GM12878 (cell line): ENCODE measurements at regions not wholly inside any gene's neighbourhood (a gene's known extent, or its start where the extent isn't known, plus 50 kb on each side); places are given as distances from the start of the nearest gene placed in this dataset.

ENCODE experiments used
- ATAC-seq: fragments of 200-7000 bp; cut with Tn5 transposase; 3 replicates; pipeline ENCODE4 v1.9.1; 2020; ENCODE audit warnings: mild to moderate bottlenecking, moderate library complexity
- BruUV-seq: library from RNA; stranded (reverse); fragments of 400-500 nt; replicated peaks from 2 replicates; lab custom pipeline; 2021; lab: Mats Ljungman, UMichigan
- CTCF ChIA-PET: fragments of 300-600 bp; sonication (Branson Sonifier 250); formaldehyde crosslinking; extraction: SDS; loops from one replicate; lab custom pipeline; 2021; ENCODE audit warnings: inconsistent platforms; lab: Yijun Ruan, JAX
- POLR2A ChIA-PET: fragments of 350-600 bp; formaldehyde crosslinking; extraction: SDS; loops from one replicate; lab custom pipeline; 2021; ENCODE audit warnings: inconsistent platforms; lab: Charles Lee
- RAD21 ChIA-PET: fragments of 300-600 bp; sonication (Branson Sonifier 250); formaldehyde crosslinking; loops from one replicate; lab custom pipeline; 2023; ENCODE audit warnings: antibody characterized with exemption; ENCODE audit not compliant: unreplicated experiment; lab: Charles Lee
- SMC1A ChIA-PET: fragments of 300-600 bp; sonication (Branson Sonifier 250); formaldehyde crosslinking; loops from one replicate; lab custom pipeline; 2023; ENCODE audit not compliant: unreplicated experiment, uncharacterized antibody; lab: Charles Lee
- DNase-seq: peaks from one replicate; pipeline ENCODE4 v3.0.0-alpha.2; 2011; ENCODE audit warnings: low read depth, low spot score
- FAIRE-seq: peaks from 3 replicates; lab custom pipeline; 2011; peaks lifted over from hg19 to GRCh38; lab: Jason Lieb, UNC
- H2AFZ ChIP-seq: 2 replicates; pipeline ENCODE4 v1.6.0; 2011; ENCODE audit warnings: low read depth, low read length, control low read depth; ENCODE audit not compliant: control insufficient read depth
- H3K27ac ChIP-seq: 2 replicates; pipeline ENCODE4 v1.5.1; 2011; ENCODE audit warnings: control low read depth; ENCODE audit not compliant: control insufficient read depth, insufficient read depth
- H3K27me3 ChIP-seq, 2 experiments: replicated peaks in 1 of 2; 2 replicates each; pipeline versions ENCODE4 v1.6.0 to v1.6.1; 2011; ENCODE audit warnings: low read length in 1 of 2; ENCODE audit not compliant: control insufficient read depth in 2 of 2, insufficient read depth in 2 of 2
- H3K36me3 ChIP-seq, 2 experiments: 2 replicates each; pipeline ENCODE4 v1.5.1; 2011; ENCODE audit warnings: low read length in 1 of 2; ENCODE audit not compliant: control insufficient read depth in 2 of 2, insufficient read depth in 2 of 2
- H3K4me1 ChIP-seq: 2 replicates; pipeline ENCODE4 v1.6.1; 2011; ENCODE audit warnings: mild to moderate bottlenecking, low read length, moderate library complexity, mixed read lengths; ENCODE audit not compliant: control insufficient read depth, insufficient read depth
- H3K4me2 ChIP-seq: 2 replicates; pipeline ENCODE4 v1.6.0; 2011; ENCODE audit warnings: control low read depth; ENCODE audit not compliant: control insufficient read depth, insufficient read depth
- H3K4me3 ChIP-seq: fragments of 200-600 bp; sonication (generic); 2 replicates; pipeline ENCODE4 v1.5.1; 2016
- H3K79me2 ChIP-seq: 2 replicates; pipeline ENCODE4 v1.6.0; 2011; ENCODE audit warnings: low read length; ENCODE audit not compliant: control insufficient read depth, insufficient read depth
- H3K9ac ChIP-seq: 2 replicates; pipeline ENCODE4 v1.8.0; 2011; ENCODE audit warnings: low read length, control low read depth, mixed read lengths; ENCODE audit not compliant: control insufficient read depth, insufficient read depth
- H3K9me3 ChIP-seq: replicated peaks from 3 replicates; pipeline ENCODE4 v1.5.1; 2011; ENCODE audit warnings: mild to moderate bottlenecking, low read length; ENCODE audit not compliant: control insufficient read depth, insufficient read depth
- H4K20me1 ChIP-seq: 2 replicates; pipeline ENCODE4 v1.6.0; 2011; ENCODE audit not compliant: control insufficient read depth, insufficient read depth
- CBX3 ChIP-seq: fragments of 200-600 bp; sonication (generic); IDR thresholded peaks from 2 replicates; pipeline ENCODE4 v1.6.1; 2016; ENCODE audit warnings: low read depth, borderline replicate concordance
- EGR1 ChIP-seq, 2 experiments: IDR thresholded peaks; 1 replicate in 1 of 2; 2 replicates in 1 of 2; pipeline ENCODE4 v1.6.1; 2011 to 2012; ENCODE audit warnings: low read depth in 2 of 2, low read length in 2 of 2, borderline replicate concordance in 1 of 2, mild to moderate bottlenecking in 1 of 2, moderate library complexity in 1 of 2
- HDGF ChIP-seq: fragments of 450-650 bp; IDR thresholded peaks from 2 replicates; pipeline ENCODE4 v1.6.1; 2016; ENCODE audit warnings: antibody characterized with exemption
- IRF4 ChIP-seq: IDR thresholded peaks from 2 replicates; pipeline ENCODE4 v1.6.1; 2011; ENCODE audit warnings: low read depth, low read length
- LARP7 ChIP-seq: fragments of 450-650 bp; IDR thresholded peaks from 2 replicates; pipeline ENCODE4 v1.6.1; 2017; ENCODE audit warnings: mild to moderate bottlenecking
- MEF2B ChIP-seq: fragments of 450-650 bp; IDR thresholded peaks from 2 replicates; pipeline ENCODE4 v1.6.1; 2018; ENCODE audit warnings: mild to moderate bottlenecking, moderate library complexity; ENCODE audit not compliant: partially characterized antibody, poor library complexity, severe bottlenecking
- MTA3 ChIP-seq: IDR thresholded peaks from 2 replicates; pipeline ENCODE4 v1.6.1; 2012; ENCODE audit warnings: low read length, inconsistent platforms, borderline replicate concordance
- NFYA ChIP-seq: IDR thresholded peaks from 2 replicates; pipeline ENCODE4 v1.6.1; 2011; ENCODE audit warnings: low read depth, mild to moderate bottlenecking, low read length, improper control_type of control experiment, borderline replicate concordance
- SPI1 ChIP-seq: IDR thresholded peaks from 2 replicates; pipeline ENCODE4 v1.6.1; 2011; ENCODE audit warnings: low read depth, mild to moderate bottlenecking, low read length, moderate library complexity, borderline replicate concordance; ENCODE audit not compliant: insufficient read depth
- WGBS: methylation state at CpG from one replicate; pipeline ENCODE4 v1.1.6; 2016; ENCODE audit warnings: low lambda C conversion rate; ENCODE audit not compliant: insufficient replicate concordance, insufficient coverage; ENCODE audit errors: missing lambda C conversion rate; 5-methylcytosine and 5-hydroxymethylcytosine counted together
- in situ Hi-C: fragments of 300-500 bp; cut with MboI; formaldehyde crosslinking; loops from 9 replicates; pipeline ENCODE4 v1.14.3; 2018; ENCODE audit warnings: mixed read lengths
- intact Hi-C: fragments of 100-400 bp; cut with micrococcal nuclease; formaldehyde crosslinking; loops from one replicate; pipeline ENCODE4 v1.14.2; 2022; ENCODE audit not compliant: unreplicated experiment
- TF ChIP-seq, protein P1 (sequence below): fragments of 450-650 bp; IDR thresholded peaks from 2 replicates; pipeline ENCODE4 v1.6.1; 2014; ENCODE audit warnings: mild to moderate bottlenecking
- TF ChIP-seq, protein P2 (sequence below): fragments of 450-650 bp; IDR thresholded peaks from 2 replicates; pipeline ENCODE4 v1.6.1; 2017; ENCODE audit warnings: low read depth, mild to moderate bottlenecking, moderate library complexity
- TF ChIP-seq, protein P3 (sequence below): fragments of 450-650 bp; IDR thresholded peaks from 2 replicates; pipeline ENCODE4 v1.6.1; 2017; ENCODE audit warnings: mild to moderate bottlenecking, moderate library complexity

DNA sequence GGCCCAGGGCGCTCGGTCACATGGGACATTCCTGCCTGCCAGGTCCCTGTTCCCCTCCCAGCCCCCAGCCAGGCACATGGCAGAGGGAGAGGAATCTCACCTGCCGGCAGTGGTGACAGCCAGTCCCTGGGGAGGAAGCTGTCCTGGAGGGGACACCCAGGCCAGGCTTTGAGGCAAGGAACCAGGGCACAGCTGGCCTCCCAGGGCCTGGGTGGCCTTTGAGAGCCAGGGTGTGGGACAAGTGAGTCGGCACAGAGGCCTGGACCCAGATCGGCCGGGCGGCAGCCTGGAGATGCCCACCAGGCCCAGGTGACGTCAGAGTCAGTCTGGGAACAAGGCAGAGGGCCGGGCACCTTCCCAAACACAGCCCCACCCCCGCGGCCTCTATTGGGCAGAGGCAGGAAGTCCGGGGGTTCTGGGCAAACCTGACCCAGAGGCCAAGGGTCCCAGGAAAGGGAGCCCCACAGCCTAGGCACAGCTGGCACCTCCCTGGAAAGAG lies 65.0 kb upstream of the CFAP46 start (continued):
- TF ChIP-seq LARP7 = no peak

DNA sequence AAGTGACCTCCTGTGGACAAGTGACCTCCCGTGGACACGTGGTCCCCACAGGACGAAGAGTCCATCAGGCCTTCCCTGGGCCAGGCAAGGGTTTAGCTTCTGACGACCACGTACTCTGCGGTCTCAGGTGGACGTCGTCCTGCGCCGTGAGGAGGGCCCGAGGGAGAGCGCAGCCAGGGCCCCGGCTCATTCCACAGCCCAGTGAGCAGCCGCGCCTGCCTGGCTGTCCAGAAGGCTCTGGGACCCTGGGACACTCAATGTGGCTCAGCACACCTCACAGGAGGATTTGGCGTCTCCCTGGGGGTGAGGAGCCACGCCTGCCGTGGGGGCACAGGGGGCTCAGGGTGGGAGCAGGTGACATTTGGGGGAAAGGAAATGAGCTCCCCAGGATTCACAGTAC lies 64.4 kb upstream of the CFAP46 start:
- CTCF ChIA-PET = no interaction called here
- Histone ChIP-seq H3K36me3 (no peaks in the 10 kb centered on the region), H4K20me1 (no peaks in the 10 kb centered on the region), H3K9ac (no peak overlapping the region), H3K27ac (no peak overlapping the region), H3K9me3 (peaks cover under 1% of the 10 kb centered on the region; the same call in 1 of the 3 replicates), H3K79me2 (no peaks in the 10 kb centered on the region), H3K4me3 (no peak overlapping the region), H3K4me1 (no peaks in the 10 kb centered on the region), H2AFZ (no peak overlapping the region), H3K27me3 (no peaks in the 10 kb centered on the region), H3K4me2 (no peak overlapping the region)
- SMC1A ChIA-PET = no interaction called here
- ATAC-seq = no peak
- no peak for DNase-seq
- no peak for FAIRE-seq
- in situ Hi-C loops = no loop called here
- RAD21 ChIA-PET = no interaction called here
- no TSS peak for BruUV-seq
- intact Hi-C loops = no loop called here
- POLR2A ChIA-PET = no interaction called here
- 72% methylated on average over 17 of the region's 18 CpGs for WGBS
- TF ChIP-seq, protein P1, sequence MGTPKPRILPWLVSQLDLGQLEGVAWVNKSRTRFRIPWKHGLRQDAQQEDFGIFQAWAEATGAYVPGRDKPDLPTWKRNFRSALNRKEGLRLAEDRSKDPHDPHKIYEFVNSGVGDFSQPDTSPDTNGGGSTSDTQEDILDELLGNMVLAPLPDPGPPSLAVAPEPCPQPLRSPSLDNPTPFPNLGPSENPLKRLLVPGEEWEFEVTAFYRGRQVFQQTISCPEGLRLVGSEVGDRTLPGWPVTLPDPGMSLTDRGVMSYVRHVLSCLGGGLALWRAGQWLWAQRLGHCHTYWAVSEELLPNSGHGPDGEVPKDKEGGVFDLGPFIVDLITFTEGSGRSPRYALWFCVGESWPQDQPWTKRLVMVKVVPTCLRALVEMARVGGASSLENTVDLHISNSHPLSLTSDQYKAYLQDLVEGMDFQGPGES = no peak
- TF ChIP-seq HDGF (no peak), CBX3 (no peak), IRF4 (no peak), EGR1 (IDR thresholded peaks at IDR 0.05; ENCODE audit: borderline replicate concordance in 1 of 2, low read depth in 2 of 2, low read length in 2 of 2) (no peak), NFYA (no peak), SPI1 (no peak), MEF2B (no peak), MTA3 (no peak)
- TF ChIP-seq, protein P2, sequence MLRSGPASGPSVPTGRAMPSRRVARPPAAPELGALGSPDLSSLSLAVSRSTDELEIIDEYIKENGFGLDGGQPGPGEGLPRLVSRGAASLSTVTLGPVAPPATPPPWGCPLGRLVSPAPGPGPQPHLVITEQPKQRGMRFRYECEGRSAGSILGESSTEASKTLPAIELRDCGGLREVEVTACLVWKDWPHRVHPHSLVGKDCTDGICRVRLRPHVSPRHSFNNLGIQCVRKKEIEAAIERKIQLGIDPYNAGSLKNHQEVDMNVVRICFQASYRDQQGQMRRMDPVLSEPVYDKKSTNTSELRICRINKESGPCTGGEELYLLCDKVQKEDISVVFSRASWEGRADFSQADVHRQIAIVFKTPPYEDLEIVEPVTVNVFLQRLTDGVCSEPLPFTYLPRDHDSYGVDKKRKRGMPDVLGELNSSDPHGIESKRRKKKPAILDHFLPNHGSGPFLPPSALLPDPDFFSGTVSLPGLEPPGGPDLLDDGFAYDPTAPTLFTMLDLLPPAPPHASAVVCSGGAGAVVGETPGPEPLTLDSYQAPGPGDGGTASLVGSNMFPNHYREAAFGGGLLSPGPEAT = no peak
- TF ChIP-seq, protein P3, sequence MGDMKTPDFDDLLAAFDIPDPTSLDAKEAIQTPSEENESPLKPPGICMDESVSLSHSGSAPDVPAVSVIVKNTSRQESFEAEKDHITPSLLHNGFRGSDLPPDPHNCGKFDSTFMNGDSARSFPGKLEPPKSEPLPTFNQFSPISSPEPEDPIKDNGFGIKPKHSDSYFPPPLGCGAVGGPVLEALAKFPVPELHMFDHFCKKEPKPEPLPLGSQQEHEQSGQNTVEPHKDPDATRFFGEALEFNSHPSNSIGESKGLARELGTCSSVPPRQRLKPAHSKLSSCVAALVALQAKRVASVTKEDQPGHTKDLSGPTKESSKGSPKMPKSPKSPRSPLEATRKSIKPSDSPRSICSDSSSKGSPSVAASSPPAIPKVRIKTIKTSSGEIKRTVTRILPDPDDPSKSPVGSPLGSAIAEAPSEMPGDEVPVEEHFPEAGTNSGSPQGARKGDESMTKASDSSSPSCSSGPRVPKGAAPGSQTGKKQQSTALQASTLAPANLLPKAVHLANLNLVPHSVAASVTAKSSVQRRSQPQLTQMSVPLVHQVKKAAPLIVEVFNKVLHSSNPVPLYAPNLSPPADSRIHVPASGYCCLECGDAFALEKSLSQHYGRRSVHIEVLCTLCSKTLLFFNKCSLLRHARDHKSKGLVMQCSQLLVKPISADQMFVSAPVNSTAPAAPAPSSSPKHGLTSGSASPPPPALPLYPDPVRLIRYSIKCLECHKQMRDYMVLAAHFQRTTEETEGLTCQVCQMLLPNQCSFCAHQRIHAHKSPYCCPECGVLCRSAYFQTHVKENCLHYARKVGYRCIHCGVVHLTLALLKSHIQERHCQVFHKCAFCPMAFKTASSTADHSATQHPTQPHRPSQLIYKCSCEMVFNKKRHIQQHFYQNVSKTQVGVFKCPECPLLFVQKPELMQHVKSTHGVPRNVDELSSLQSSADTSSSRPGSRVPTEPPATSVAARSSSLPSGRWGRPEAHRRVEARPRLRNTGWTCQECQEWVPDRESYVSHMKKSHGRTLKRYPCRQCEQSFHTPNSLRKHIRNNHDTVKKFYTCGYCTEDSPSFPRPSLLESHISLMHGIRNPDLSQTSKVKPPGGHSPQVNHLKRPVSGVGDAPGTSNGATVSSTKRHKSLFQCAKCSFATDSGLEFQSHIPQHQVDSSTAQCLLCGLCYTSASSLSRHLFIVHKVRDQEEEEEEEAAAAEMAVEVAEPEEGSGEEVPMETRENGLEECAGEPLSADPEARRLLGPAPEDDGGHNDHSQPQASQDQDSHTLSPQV = no peak
